HG03159 (cell line): ENCODE measurements at regions not wholly inside any gene's neighbourhood (a gene's known extent, or its start where the extent isn't known, plus 50 kb on each side); places are given as distances from the start of the nearest gene placed in this dataset.

Experiments
- ATAC-seq: cut with Tn5 transposase; IDR thresholded peaks from one replicate; pipeline ENCODE4 v1.9.1; 2021; ENCODE audit warnings: mild to moderate bottlenecking, moderate library complexity; ENCODE audit not compliant: unreplicated experiment

- no peak for ATAC-seq
Measured at GRCh38 chr10:92789786-92790185, 58.5 kb upstream of the EXOC6 start.

GRCh38 chr10:92790440-92790839, 57.9 kb upstream of the EXOC6 start:
- ATAC-seq = no peak

- no peak for ATAC-seq
Measured at GRCh38 chr10:92792661-92793060, 55.7 kb upstream of the EXOC6 start.
